Brain microvascular endothelial cell (primary cell): ENCODE measurements at regions not wholly inside any gene's neighbourhood (a gene's known extent, or its start where the extent isn't known, plus 50 kb on each side); places are given as distances from the start of the nearest gene placed in this dataset.
A peak's percentile ranks its signal among the peaks of the same experiment; 100 is the strongest.
"Not testable (repeated sequence)": the region's sequence is repeated elsewhere in the genome, so short reads cannot be mapped to it uniquely, and the experiment has no call there.

Experiments used
- DNase-seq: peaks from one replicate; pipeline ENCODE4 v3.0.0-alpha.2; 2020
- H3K27ac ChIP-seq: fragments of 250-450 bp; sonication (Bioruptor Pico); 2 replicates; pipeline ENCODE4 v1.5.1; 2020; ENCODE audit warnings: mild to moderate bottlenecking, moderate library complexity
- H3K27me3 ChIP-seq: fragments of 250-450 bp; sonication (Bioruptor Pico); replicated peaks from 2 replicates; pipeline ENCODE4 v1.5.1; 2020; ENCODE audit warnings: mild to moderate bottlenecking
- H3K36me3 ChIP-seq: fragments of 250-450 bp; sonication (Bioruptor Pico); replicated peaks from 2 replicates; pipeline ENCODE4 v1.5.1; 2020; ENCODE audit warnings: mild to moderate bottlenecking
- H3K4me3 ChIP-seq: 2 replicates; pipeline ENCODE4 v1.5.1; 2011; ENCODE audit warnings: low read depth, mild to moderate bottlenecking, control low read depth, low read length, moderate library complexity
- in situ Hi-C: cut with HindIII; loops from 2 replicates; pipeline ENCODE4 v1.10.0; 2017; ENCODE audit warnings: low sequenced_read_pairs, low pct_ligation_motif_present
- TF ChIP-seq, protein P1 (sequence below): IDR thresholded peaks from 2 replicates; pipeline ENCODE4 v1.5.1; 2011; ENCODE audit warnings: low read depth, mild to moderate bottlenecking, moderate library complexity, low read length, control low read depth, inconsistent platforms; ENCODE audit errors: missing control alignments

DNA sequence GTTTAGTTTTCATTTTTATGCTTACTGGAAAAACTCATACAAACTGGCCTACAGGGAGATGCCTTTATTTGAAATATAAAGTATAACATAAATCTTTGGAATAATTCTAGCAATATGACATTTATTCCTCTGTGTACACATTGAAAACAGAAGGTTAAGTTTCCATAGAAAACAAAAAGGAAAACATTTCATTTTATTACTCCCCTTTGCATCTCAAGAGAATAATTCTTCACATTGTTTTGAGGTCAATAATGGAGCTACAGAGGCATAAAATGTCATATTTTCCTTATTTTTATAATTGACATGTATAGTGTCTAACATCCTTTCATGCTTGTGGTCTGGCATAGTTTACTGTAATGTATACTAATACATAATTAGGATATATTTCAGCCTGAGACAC, 187.6 kb upstream of the AGTR1 start:
- Histone ChIP-seq H3K36me3 (no peaks in the 10 kb centered on the region), H3K4me3 (no peak overlapping the region), H3K27ac (no peak overlapping the region), H3K27me3 (no peaks in the 10 kb centered on the region)
- TF ChIP-seq, protein P1, sequence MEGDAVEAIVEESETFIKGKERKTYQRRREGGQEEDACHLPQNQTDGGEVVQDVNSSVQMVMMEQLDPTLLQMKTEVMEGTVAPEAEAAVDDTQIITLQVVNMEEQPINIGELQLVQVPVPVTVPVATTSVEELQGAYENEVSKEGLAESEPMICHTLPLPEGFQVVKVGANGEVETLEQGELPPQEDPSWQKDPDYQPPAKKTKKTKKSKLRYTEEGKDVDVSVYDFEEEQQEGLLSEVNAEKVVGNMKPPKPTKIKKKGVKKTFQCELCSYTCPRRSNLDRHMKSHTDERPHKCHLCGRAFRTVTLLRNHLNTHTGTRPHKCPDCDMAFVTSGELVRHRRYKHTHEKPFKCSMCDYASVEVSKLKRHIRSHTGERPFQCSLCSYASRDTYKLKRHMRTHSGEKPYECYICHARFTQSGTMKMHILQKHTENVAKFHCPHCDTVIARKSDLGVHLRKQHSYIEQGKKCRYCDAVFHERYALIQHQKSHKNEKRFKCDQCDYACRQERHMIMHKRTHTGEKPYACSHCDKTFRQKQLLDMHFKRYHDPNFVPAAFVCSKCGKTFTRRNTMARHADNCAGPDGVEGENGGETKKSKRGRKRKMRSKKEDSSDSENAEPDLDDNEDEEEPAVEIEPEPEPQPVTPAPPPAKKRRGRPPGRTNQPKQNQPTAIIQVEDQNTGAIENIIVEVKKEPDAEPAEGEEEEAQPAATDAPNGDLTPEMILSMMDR, result no peak
- no peak for DNase-seq
- in situ Hi-C loops, result no loop called here

GRCh38 chr3:148510561-148510960, 187.1 kb upstream of the AGTR1 start:
- TF ChIP-seq, protein P1, result no peak
- Histone ChIP-seq H3K36me3 (no peaks in the 10 kb centered on the region), H3K27ac (no peak overlapping the region), H3K27me3 (no peaks in the 10 kb centered on the region), H3K4me3 (no peak overlapping the region)
- in situ Hi-C loops, result no loop called here
- DNase-seq, result no peak

DNA sequence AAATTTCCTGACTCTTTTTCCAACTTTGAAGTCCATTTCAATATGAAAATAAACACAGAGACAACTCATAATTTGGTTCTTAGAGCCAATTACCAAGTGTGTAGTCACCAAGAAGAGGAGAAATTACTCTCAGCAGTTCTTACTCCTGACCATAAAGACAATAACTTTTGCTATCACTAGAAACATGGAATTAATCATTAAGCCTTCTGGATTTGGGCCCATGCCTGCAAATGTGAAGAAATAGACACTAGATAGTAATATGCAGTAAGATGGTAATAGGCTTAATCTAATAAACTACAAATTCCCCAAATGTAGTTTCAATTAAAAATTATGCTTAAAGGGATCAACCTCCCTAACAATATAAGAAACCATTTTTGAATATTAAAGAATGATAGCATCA, 185.1 kb upstream of the AGTR1 start:
- no peak for DNase-seq
- in situ Hi-C loops, result no loop called here
- Histone ChIP-seq H3K4me3 (no peak overlapping the region), H3K36me3 (no peaks in the 10 kb centered on the region), H3K27ac (peak overlapping the region; percentile 58), H3K27me3 (no peaks in the 10 kb centered on the region)
- TF ChIP-seq, protein P1, result no peak

GRCh38 chr3:148513096-148513543, 184.6 kb upstream of the AGTR1 start:
- in situ Hi-C loops, result no loop called here
- Histone ChIP-seq H3K36me3 (no peaks in the 10 kb centered on the region), H3K27ac (peak overlapping the region; percentile 58), H3K27me3 (no peaks in the 10 kb centered on the region), H3K4me3 (no peak overlapping the region)
- DNase-seq, result no peak
- TF ChIP-seq, protein P1, result no peak

DNA sequence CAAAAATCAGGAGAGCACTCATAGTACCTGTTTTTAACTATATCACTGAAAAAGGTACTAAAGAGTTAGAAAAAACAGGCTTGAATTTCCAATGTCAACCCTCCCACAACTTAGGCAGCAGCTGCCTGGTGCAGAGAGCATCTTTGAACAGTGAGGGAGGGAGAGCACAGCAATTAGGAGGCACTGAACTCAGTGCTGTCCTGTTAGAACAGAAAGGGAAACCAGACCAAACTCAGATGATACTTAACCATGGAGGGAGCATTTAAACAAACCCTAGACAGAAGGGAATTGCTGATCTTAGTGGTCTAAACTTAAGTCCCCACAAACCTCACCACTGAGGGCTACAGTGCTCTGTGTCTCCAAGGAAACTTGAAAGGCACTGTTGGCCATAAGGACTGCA, 179.2 kb upstream of the AGTR1 start:
- TF ChIP-seq, protein P1, result no peak
- H3K4me3 ChIP-seq, result no peak overlapping the region
- no peaks in the 10 kb centered on the region for H3K36me3 ChIP-seq
- H3K27me3 ChIP-seq, result no peaks in the 10 kb centered on the region
- H3K27ac ChIP-seq, result no peak overlapping the region
- DNase-seq, result no peak
- in situ Hi-C loops, result no loop called here

GRCh38 chr3:148525621-148526020, 172.1 kb upstream of the AGTR1 start:
- in situ Hi-C loops, DNase-seq: not testable (repeated sequence)

More at GRCh38 chr3:148525621-148526020, 172.1 kb upstream of the AGTR1 start:
- H3K36me3 ChIP-seq, H3K4me3 ChIP-seq, H3K27me3 ChIP-seq, H3K27ac ChIP-seq: not testable (repeated sequence)
